HL-60 (cell line): ENCODE measurements at regions not wholly inside any gene's neighbourhood (a gene's known extent, or its start where the extent isn't known, plus 50 kb on each side); places are given as distances from the start of the nearest gene placed in this dataset.
"Not testable (repeated sequence)": the region's sequence is repeated elsewhere in the genome, so short reads cannot be mapped to it uniquely, and the experiment has no call there.

ENCODE experiments used
- DNase-seq, 2 experiments: peaks; one replicate each; pipeline ENCODE4 v3.0.0-alpha.2; 2010 to 2020; ENCODE audit warnings: low read depth in 1 of 2, low spot score in 1 of 2
- H3K27ac ChIP-seq: fragments of 250-450 bp; sonication (Bioruptor Pico); replicated peaks from 2 replicates; pipeline ENCODE4 v1.5.1; 2020; ENCODE audit warnings: mild to moderate bottlenecking, moderate library complexity
- H3K27me3 ChIP-seq: fragments of 250-450 bp; sonication (Bioruptor Pico); 2 replicates; pipeline ENCODE4 v1.5.1; 2021; ENCODE audit warnings: mild to moderate bottlenecking, moderate library complexity; ENCODE audit not compliant: insufficient read depth, poor library complexity, severe bottlenecking
- H3K4me3 ChIP-seq: replicated peaks from 2 replicates; pipeline ENCODE4 v1.5.1; 2011; ENCODE audit warnings: mild to moderate bottlenecking, control low read depth, low read length; ENCODE audit not compliant: insufficient read depth
- GABPA ChIP-seq: IDR thresholded peaks from 2 replicates; pipeline ENCODE4 v1.6.1; 2012; ENCODE audit warnings: low read depth
- POLR2AphosphoS5 ChIP-seq: IDR thresholded peaks from 2 replicates; pipeline ENCODE4 v1.6.1; 2012; ENCODE audit warnings: low read depth
- SPI1 ChIP-seq: IDR thresholded peaks from 2 replicates; pipeline ENCODE4 v1.6.1; 2012; ENCODE audit warnings: low read depth, mild to moderate bottlenecking, borderline replicate concordance
- TF ChIP-seq, protein P1 (sequence below): IDR thresholded peaks from 2 replicates; pipeline ENCODE4 v1.6.1; 2012; ENCODE audit warnings: low read depth; ENCODE audit not compliant: insufficient replicate concordance
- TF ChIP-seq, protein P2 (sequence below): IDR thresholded peaks from one replicate; pipeline ENCODE4 v1.5.1; 2011; ENCODE audit warnings: low read length, control low read depth, inconsistent platforms; ENCODE audit not compliant: insufficient read depth

- TF ChIP-seq POLR2AphosphoS5 (no peak), SPI1 (no peak), GABPA (no peak)
- TF ChIP-seq, protein P1, sequence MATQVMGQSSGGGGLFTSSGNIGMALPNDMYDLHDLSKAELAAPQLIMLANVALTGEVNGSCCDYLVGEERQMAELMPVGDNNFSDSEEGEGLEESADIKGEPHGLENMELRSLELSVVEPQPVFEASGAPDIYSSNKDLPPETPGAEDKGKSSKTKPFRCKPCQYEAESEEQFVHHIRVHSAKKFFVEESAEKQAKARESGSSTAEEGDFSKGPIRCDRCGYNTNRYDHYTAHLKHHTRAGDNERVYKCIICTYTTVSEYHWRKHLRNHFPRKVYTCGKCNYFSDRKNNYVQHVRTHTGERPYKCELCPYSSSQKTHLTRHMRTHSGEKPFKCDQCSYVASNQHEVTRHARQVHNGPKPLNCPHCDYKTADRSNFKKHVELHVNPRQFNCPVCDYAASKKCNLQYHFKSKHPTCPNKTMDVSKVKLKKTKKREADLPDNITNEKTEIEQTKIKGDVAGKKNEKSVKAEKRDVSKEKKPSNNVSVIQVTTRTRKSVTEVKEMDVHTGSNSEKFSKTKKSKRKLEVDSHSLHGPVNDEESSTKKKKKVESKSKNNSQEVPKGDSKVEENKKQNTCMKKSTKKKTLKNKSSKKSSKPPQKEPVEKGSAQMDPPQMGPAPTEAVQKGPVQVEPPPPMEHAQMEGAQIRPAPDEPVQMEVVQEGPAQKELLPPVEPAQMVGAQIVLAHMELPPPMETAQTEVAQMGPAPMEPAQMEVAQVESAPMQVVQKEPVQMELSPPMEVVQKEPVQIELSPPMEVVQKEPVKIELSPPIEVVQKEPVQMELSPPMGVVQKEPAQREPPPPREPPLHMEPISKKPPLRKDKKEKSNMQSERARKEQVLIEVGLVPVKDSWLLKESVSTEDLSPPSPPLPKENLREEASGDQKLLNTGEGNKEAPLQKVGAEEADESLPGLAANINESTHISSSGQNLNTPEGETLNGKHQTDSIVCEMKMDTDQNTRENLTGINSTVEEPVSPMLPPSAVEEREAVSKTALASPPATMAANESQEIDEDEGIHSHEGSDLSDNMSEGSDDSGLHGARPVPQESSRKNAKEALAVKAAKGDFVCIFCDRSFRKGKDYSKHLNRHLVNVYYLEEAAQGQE: no peak
- TF ChIP-seq, protein P2, sequence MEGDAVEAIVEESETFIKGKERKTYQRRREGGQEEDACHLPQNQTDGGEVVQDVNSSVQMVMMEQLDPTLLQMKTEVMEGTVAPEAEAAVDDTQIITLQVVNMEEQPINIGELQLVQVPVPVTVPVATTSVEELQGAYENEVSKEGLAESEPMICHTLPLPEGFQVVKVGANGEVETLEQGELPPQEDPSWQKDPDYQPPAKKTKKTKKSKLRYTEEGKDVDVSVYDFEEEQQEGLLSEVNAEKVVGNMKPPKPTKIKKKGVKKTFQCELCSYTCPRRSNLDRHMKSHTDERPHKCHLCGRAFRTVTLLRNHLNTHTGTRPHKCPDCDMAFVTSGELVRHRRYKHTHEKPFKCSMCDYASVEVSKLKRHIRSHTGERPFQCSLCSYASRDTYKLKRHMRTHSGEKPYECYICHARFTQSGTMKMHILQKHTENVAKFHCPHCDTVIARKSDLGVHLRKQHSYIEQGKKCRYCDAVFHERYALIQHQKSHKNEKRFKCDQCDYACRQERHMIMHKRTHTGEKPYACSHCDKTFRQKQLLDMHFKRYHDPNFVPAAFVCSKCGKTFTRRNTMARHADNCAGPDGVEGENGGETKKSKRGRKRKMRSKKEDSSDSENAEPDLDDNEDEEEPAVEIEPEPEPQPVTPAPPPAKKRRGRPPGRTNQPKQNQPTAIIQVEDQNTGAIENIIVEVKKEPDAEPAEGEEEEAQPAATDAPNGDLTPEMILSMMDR: no peak
- no peak overlapping the region for H3K27ac ChIP-seq
- H3K27me3 ChIP-seq: no peaks in the 10 kb centered on the region
- no peak for DNase-seq
- H3K4me3 ChIP-seq: no peak overlapping the region
These were observed 102.1 kb upstream of the GPR6 start for GRCh38 chr6:109875973-109876372.

GRCh38 chr6:109877028-109878004, 100.8 kb upstream of the GPR6 start:
- no peaks in the 10 kb centered on the region for H3K27me3 ChIP-seq
- H3K27ac ChIP-seq: no peak overlapping the region
- TF ChIP-seq, protein P2: no peak
- TF ChIP-seq POLR2AphosphoS5 (no peak), GABPA (no peak), SPI1 (no peak)
- TF ChIP-seq, protein P1: no peak
- no peak for DNase-seq
- H3K4me3 ChIP-seq: no peak overlapping the region

DNA sequence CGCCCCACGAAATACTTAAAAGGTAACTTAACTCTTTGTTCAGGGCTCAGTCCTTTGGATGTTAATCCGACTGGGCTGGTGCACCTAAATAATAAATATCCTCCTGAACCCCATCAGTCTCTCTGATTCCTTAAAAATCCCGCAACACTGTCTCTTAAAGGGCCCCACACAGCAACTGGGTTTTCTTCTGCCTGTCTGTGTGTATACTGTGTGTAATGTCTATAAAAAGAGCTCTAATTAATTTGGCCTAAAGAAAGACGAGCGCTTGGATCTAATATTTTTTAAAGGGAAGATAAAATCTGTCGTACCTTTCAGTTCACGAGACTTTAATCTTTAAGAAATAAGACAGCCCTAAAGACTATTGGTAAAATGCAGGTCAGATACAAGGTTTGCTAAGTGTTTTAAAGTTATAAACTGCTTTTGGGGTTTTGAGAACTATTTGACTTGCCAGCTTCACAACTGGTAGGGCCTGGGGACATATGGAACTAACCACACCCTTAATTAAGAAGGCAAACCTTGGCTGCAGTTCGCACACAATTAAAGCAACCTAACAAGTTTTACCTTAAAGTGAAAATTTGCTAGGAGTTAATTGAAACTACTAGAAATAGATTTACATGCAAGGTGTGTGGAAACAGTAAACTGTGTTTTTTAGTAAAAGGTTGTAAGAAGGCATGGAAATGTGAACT, 100.0 kb upstream of the GPR6 start:
- H3K27ac ChIP-seq, DNase-seq, H3K27me3 ChIP-seq, H3K4me3 ChIP-seq: not testable (repeated sequence)

DNA sequence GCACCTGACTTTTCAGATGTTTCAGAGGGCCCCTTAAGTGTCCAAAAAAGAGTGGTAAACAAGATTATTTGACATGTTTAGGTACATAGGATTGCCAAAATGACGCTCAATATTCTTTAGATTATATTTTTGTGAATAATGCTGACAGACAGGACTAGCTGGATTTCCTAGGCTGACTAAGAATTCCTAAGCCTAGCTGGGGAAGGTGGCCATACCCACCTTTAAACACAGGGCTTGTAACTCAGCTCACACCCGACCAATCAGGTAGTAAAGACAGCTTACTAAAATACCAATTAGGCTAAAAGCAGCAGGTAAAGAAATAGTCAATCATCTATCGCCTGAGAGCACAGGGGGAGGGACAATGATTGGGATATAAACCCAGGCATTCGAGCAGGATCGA, 99.0 kb upstream of the GPR6 start:
- not testable (repeated sequence) for H3K27ac ChIP-seq, H3K27me3 ChIP-seq, H3K4me3 ChIP-seq, DNase-seq
